Thymus (tissue), 11 donors: ENCODE measurements at regions not wholly inside any gene's neighbourhood (a gene's known extent, or its start where the extent isn't known, plus 50 kb on each side); places are given as distances from the start of the nearest gene placed in this dataset.

Source experiments
- DNase-seq, 9 donors: peaks; one replicate each; pipeline ENCODE4 v3.0.0-alpha.2; 2013; ENCODE audit warnings: low spot score in 9 of 9, low read depth in 6 of 9, missing footprints in 1 of 9
- H3K27ac ChIP-seq, 2 donors: one replicate each; pipeline ENCODE4 v1.5.1; 2013; ENCODE audit warnings: control low read depth in 1 of 2, low read depth in 1 of 2, low read length in 1 of 2, mild to moderate bottlenecking in 1 of 2, moderate library complexity in 1 of 2
- H3K27me3 ChIP-seq, 2 donors: one replicate each; pipeline ENCODE4 v1.5.1; 2013; ENCODE audit warnings: low read length in 1 of 2; ENCODE audit not compliant: control insufficient read depth in 2 of 2, insufficient read depth in 1 of 2
- H3K36me3 ChIP-seq, 2 donors: one replicate each; pipeline ENCODE4 v1.5.1; 2013; ENCODE audit warnings: low read length in 1 of 2, mild to moderate bottlenecking in 1 of 2, moderate library complexity in 1 of 2; ENCODE audit not compliant: control insufficient read depth in 2 of 2, insufficient read depth in 2 of 2
- H3K4me1 ChIP-seq, 2 donors: one replicate each; pipeline ENCODE4 v1.5.1; 2013; ENCODE audit warnings: low read length in 2 of 2; ENCODE audit not compliant: control insufficient read depth in 2 of 2, insufficient read depth in 2 of 2
- H3K4me3 ChIP-seq, 2 donors: one replicate each; pipeline ENCODE4 v1.5.1; 2013; ENCODE audit warnings: low read length in 2 of 2, control low read depth in 1 of 2, mild to moderate bottlenecking in 1 of 2
- H3K9me3 ChIP-seq, 2 donors: one replicate each; pipeline ENCODE4 v1.5.1; 2013; ENCODE audit warnings: low read length in 1 of 2, mild to moderate bottlenecking in 1 of 2; ENCODE audit not compliant: control insufficient read depth in 2 of 2, insufficient read depth in 1 of 2
- WGBS: extraction: QIAGEN DNeasy Blood & Tissue Kit; methylation state at CpG from one replicate; pipeline ENCODE4 v1.1.7; 2013; 5-methylcytosine and 5-hydroxymethylcytosine counted together
- donor health status: healthy.

DNA sequence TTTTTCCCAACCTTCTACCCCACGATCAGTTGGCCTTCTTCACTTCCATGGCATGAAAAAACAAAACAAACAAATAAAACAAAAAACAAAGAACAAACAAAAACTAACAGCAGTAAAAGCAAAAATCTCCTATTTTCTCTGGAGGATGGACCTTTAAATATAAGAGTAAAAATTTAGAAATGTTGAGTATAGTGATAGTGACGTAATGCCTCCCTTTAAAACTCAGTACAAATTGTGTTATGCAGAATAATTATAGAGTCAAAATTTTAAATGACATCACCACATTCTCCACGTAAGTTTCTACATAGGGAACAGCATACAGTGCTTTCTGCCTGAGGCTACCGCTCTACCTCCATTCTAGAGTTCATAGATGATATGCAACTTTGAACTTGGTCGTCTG lies 2156.4 kb downstream of the PCDH7 start:
- Histone ChIP-seq H3K27ac (no peak overlapping the region), H3K27me3 (no peaks in the 10 kb centered on the region), H3K4me3 (no peak overlapping the region), H3K4me1 (no peaks in the 10 kb centered on the region), H3K9me3 (peaks cover 0 to 3% of the 10 kb centered on the region in 2 donors), H3K36me3 (no peaks in the 10 kb centered on the region)
- 92% methylated on average over 5 of the region's 5 CpGs for WGBS
- DNase-seq = no peak

DNA sequence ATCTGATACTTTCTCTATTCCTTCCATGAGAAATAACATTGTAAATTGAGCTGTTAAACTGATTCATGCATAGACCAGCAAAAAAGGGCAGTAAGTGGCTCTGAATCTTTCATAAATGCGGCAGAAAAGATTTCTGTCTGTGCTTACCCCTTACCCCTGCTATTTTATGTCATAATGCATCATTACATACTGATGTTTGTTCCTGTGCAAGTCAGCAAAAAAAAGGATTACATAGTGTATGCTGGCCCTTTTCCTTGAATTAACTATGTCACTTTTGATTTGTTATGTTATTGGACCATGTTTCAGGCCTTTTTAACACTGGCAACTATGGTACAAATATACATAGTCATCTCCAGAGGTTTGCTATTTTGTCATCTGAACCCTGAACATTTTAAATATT lies 2159.7 kb downstream of the PCDH7 start:
- no peaks in the 10 kb centered on the region for H3K27me3 ChIP-seq
- H3K4me1 ChIP-seq = no peaks in the 10 kb centered on the region
- DNase-seq = no peak
- no peak overlapping the region for H3K4me3 ChIP-seq
- no peak overlapping the region for H3K27ac ChIP-seq
- peaks cover 0 to 3% of the 10 kb centered on the region in 2 donors for H3K9me3 ChIP-seq
- no peaks in the 10 kb centered on the region for H3K36me3 ChIP-seq
- WGBS = 89% methylated on average over 1 of the region's 1 CpG

DNA sequence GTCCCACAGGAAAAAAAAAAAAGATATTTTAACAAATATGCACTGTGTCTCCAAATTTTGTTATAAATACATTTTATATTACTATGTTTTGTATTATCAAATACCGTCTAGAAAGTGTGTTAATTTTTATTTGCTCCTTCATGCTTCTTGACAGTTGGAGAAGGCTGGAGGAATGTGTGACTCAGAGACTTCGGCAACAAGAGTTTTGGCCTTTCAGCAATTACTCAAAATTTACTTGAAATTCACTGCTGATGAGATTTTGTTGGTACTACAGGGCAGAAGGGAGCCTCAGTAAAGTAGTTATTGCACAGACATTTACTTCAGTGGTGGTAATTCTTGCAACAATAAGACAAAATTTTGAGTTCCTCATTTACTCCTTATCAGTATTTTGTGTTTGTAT lies 2164.0 kb downstream of the PCDH7 start:
- no peak for DNase-seq
- H3K27me3 ChIP-seq = no peaks in the 10 kb centered on the region
- H3K4me1 ChIP-seq = no peaks in the 10 kb centered on the region
- H3K4me3 ChIP-seq = no peak overlapping the region
- WGBS = 91% methylated on average over 2 of the region's 2 CpGs
- H3K36me3 ChIP-seq = no peaks in the 10 kb centered on the region
- H3K27ac ChIP-seq = no peak overlapping the region
- no peaks in the 10 kb centered on the region for H3K9me3 ChIP-seq

DNA sequence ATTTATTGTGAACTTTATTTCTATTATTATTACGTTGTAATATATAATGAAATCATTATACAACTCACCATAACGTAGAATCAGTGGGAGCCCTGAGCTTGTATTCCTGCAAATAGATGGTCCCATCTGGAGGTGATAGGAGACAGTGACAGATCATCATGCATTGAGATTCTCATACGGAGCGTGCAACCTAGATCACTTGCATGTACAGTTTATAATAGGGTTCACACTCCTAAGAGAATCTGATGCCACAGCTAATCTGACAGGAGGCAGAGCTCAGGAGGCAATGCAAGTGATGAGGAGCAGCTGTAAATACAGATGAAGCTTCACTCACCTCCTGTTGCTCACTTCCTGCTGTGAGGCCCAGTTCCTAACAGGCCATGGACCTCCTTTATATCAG lies 2170.2 kb downstream of the PCDH7 start:
- Histone ChIP-seq H3K4me3 (no peak overlapping the region), H3K4me1 (no peaks in the 10 kb centered on the region), H3K9me3 (peaks cover 0 to 3% of the 10 kb centered on the region in 2 donors), H3K27me3 (no peaks in the 10 kb centered on the region), H3K27ac (no peak overlapping the region), H3K36me3 (no peaks in the 10 kb centered on the region)
- WGBS = 88% methylated on average over 4 of the region's 4 CpGs
- DNase-seq = no peak

DNA sequence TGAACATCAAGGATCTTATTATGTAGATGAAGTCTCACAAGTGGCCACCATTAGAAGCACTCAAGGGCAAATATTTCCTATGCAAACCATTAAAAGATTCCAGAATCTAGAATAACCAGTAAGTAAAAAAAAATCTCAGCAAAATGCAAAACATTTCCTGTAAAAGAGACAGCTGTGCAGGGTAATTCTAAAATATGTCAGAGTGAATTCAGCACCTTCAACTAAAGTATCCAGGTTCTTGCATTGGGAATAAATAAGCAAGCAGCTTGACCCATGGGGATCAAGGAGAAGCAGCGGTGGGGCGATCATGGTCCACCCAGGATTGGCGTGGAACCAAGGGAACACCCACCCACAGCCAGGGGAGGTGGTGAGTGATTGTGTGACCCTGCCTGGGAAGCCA lies 2188.9 kb downstream of the PCDH7 start:
- Histone ChIP-seq H3K27ac (no peak overlapping the region), H3K9me3 (peaks cover 0 to 14% of the 10 kb centered on the region in 2 donors), H3K4me3 (no peak overlapping the region), H3K36me3 (no peaks in the 10 kb centered on the region), H3K27me3 (no peaks in the 10 kb centered on the region), H3K4me1 (no peaks in the 10 kb centered on the region)
- no peak for DNase-seq
- 92% methylated on average over 3 of the region's 3 CpGs for WGBS

DNA sequence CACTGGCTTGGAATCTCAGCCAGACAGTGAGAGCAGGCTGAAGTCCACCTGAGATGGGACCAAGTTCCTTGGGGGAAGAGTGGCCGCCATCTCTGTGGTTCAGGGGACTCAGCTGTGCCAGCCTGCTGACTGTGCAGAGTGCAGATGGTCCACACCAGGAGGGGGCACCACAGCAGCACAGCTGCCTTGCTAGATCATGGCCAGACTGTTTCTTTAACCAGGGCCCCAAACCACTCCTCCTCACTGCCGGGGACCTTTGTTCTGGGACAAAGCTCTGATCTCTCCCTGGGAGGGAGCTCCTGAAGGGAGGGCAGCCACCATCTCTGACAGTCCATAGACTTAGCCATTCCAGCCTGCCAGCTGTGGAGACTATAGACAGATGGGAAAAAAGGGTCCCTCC lies 2189.6 kb downstream of the PCDH7 start:
- H3K27me3 ChIP-seq = no peaks in the 10 kb centered on the region
- peaks cover 0 to 14% of the 10 kb centered on the region in 2 donors for H3K9me3 ChIP-seq
- H3K27ac ChIP-seq = no peak overlapping the region
- 92% methylated on average over 2 of the region's 2 CpGs for WGBS
- H3K4me3 ChIP-seq = no peak overlapping the region
- H3K36me3 ChIP-seq = no peaks in the 10 kb centered on the region
- no peak for DNase-seq
- no peaks in the 10 kb centered on the region for H3K4me1 ChIP-seq

DNA sequence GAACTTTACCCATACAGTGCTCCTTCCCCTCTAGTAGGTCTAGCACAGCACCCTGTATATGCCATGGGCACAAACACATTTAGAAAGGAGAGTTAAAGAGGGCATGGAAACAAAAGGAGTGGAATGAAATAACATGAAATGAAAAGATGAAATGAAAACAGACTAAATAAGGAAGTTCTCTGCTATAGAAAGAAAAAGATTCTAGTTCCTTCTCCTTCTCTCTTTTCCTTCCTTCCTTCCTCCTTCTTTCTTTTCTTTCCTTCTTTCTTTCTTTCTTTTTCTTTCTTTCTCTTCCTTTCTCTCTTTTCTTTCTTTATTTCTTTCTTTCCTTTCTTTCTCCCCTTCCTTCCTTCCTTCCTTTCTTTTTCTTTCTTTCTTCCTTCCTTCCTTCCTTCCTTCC lies 2197.4 kb downstream of the PCDH7 start:
- no peak for DNase-seq
- Histone ChIP-seq H3K9me3 (peaks cover 0 to 3% of the 10 kb centered on the region in 2 donors), H3K4me1 (no peaks in the 10 kb centered on the region), H3K27ac (no peak overlapping the region), H3K27me3 (no peaks in the 10 kb centered on the region), H3K36me3 (no peaks in the 10 kb centered on the region), H3K4me3 (no peak overlapping the region)

DNA sequence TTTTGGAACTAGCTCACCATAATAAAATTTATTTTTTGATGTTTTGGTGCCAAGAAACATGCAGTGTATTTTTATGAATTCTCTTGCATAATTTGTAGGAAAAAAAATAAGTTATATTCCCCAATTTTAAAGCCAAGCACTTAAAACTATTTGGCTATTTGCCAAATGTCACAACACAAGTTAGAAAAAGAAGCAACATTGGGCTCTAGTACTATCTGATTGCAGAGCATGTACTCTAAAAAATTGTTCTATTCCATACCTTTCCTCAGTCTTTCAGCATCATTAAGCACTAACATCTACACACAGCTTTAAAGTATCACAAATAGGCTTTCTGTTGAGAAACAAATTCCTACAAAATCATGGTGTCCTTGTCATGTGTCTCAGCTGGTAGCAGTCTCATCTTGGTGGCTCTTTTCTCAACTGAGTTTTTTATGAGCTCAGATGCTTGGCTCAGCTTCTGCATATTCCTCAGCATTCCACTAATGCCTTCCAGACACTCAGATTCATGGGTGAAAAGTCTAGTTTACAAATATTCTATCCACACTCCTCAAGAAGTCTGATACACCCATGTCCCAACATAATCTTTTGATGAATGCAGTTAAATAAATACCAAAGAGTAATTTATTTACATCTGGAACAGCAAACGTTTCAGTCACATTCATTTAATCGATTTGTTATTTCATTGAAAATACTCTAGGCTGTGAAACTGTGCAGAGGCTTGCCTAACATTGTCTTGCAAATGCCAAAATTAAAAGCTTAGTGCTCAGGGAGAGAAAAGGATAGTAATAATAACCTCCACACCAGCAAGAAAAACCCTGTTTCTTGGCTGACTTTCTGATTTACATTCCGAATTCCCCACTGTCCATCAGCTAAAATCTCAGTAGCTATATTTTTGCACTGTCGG lies 2209.9 kb downstream of the PCDH7 start:
- Histone ChIP-seq H3K36me3 (no peaks in the 10 kb centered on the region), H3K27ac (no peak overlapping the region), H3K9me3 (peaks cover 0 to 6% of the 10 kb centered on the region in 2 donors), H3K4me3 (no peak overlapping the region), H3K27me3 (no peaks in the 10 kb centered on the region), H3K4me1 (no peaks in the 10 kb centered on the region)
- no peak for DNase-seq
- WGBS = 81% methylated on average over 4 of the region's 4 CpGs

DNA sequence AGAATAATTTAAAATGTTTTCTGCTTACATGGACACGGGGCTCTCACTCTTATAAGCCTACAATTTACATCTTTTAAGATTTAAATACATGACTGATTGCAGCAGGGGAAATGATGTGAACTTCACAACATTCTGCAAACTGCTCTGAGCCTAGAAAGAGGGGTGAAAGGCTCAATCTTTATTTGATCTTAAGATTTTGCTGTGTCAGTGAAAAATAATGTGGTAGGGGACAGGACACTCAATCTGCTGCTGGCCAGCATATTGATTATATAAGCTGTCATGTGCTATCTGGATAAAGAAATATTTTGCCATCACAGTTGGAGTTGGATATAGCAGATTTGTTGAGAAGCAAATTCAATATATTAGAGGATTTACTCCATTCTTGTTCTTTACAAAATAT lies 2210.5 kb downstream of the PCDH7 start:
- Histone ChIP-seq H3K9me3 (peaks cover 0 to 6% of the 10 kb centered on the region in 2 donors), H3K4me3 (no peak overlapping the region), H3K4me1 (no peaks in the 10 kb centered on the region), H3K27ac (no peak overlapping the region), H3K36me3 (no peaks in the 10 kb centered on the region), H3K27me3 (no peaks in the 10 kb centered on the region)
- WGBS = 60% methylated on average over 1 of the region's 1 CpG
- DNase-seq = no peak
